MM.1S (cell line): ENCODE measurements at regions not wholly inside any gene's neighbourhood (a gene's known extent, or its start where the extent isn't known, plus 50 kb on each side); places are given as distances from the start of the nearest gene placed in this dataset.
"Not testable (repeated sequence)": the region's sequence is repeated elsewhere in the genome, so short reads cannot be mapped to it uniquely, and the experiment has no call there.

Experiments used
- EZH2 ChIP-seq: fragments of 300-600 bp; sonication (generic); optimal IDR thresholded peaks from 2 replicates; pipeline ENCODE3; 2017; ENCODE audit warnings: low read depth, mild to moderate bottlenecking, antibody characterized with exemption, low read length, mixed read lengths
- EZH2phosphoT487 ChIP-seq: fragments of 300-600 bp; sonication (generic); IDR thresholded peaks from 2 replicates; pipeline ENCODE4 v1.6.1; 2018; ENCODE audit warnings: antibody characterized with exemption, low read length
- TF ChIP-seq, protein P1 (sequence below): fragments of 300-600 bp; sonication (generic); IDR thresholded peaks from 2 replicates; pipeline ENCODE4 v1.5.1; 2016; ENCODE audit warnings: antibody characterized with exemption, low read length, mixed read lengths

- TF ChIP-seq, protein P1, sequence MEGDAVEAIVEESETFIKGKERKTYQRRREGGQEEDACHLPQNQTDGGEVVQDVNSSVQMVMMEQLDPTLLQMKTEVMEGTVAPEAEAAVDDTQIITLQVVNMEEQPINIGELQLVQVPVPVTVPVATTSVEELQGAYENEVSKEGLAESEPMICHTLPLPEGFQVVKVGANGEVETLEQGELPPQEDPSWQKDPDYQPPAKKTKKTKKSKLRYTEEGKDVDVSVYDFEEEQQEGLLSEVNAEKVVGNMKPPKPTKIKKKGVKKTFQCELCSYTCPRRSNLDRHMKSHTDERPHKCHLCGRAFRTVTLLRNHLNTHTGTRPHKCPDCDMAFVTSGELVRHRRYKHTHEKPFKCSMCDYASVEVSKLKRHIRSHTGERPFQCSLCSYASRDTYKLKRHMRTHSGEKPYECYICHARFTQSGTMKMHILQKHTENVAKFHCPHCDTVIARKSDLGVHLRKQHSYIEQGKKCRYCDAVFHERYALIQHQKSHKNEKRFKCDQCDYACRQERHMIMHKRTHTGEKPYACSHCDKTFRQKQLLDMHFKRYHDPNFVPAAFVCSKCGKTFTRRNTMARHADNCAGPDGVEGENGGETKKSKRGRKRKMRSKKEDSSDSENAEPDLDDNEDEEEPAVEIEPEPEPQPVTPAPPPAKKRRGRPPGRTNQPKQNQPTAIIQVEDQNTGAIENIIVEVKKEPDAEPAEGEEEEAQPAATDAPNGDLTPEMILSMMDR: not testable (repeated sequence)
- not testable (repeated sequence) for TF ChIP-seq EZH2phosphoT487, EZH2
Observed at GRCh38 chr3:89944461-89944860, 837.0 kb downstream of the EPHA3 start.
